SU-DHL-6 (cell line): ENCODE measurements at regions not wholly inside any gene's neighbourhood (a gene's known extent, or its start where the extent isn't known, plus 50 kb on each side); places are given as distances from the start of the nearest gene placed in this dataset.
"Not testable (repeated sequence)": the region's sequence is repeated elsewhere in the genome, so short reads cannot be mapped to it uniquely, and the experiment has no call there.

Source experiments
- CTCF ChIP-seq: fragments of 200-600 bp; sonication (generic); IDR thresholded peaks from one replicate; pipeline ENCODE4 v1.5.1; 2017; ENCODE audit warnings: antibody characterized with exemption, mild to moderate bottlenecking, low read length, moderate library complexity; ENCODE audit not compliant: insufficient read depth, poor library complexity, severe bottlenecking
- EZH2phosphoT487 ChIP-seq: fragments of 200-600 bp; sonication (generic), shearing (Covaris generic); conservative IDR thresholded peaks from 2 replicates; pipeline ENCODE4 v1.6.1; 2018; ENCODE audit warnings: mild to moderate bottlenecking, antibody characterized with exemption, low read length, moderate library complexity, mixed read lengths

DNA sequence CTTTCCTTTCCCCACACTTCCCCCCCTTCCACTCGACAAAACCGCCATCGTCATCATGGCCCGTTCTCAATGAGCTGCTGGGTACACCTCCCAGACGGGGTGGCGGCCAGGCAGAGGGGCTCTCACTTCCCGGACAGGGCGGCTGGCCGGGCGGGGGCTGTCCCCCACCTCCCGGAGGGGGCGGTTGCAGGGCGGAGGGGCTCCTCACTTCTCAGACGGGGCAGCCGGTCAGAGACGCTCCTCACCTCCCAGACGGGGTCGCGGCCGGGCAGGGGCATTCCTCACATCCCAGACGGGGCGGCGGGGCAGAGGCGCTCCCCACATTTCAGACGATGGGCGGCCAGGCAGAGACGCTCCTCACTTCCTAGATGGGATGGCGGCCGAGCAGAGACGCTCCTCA lies 74.2 kb upstream of the OSTN start:
- not testable (repeated sequence) for TF ChIP-seq CTCF, EZH2phosphoT487
